Type B pancreatic cell (in vitro differentiated cells): ENCODE measurements at regions not wholly inside any gene's neighbourhood (a gene's known extent, or its start where the extent isn't known, plus 50 kb on each side); places are given as distances from the start of the nearest gene placed in this dataset.

Experiments
- DNase-seq: peaks from one replicate; pipeline ENCODE4 v3.0.0; 2021; ENCODE audit warnings: mixed read lengths; ENCODE audit not compliant: unreplicated experiment; ENCODE audit errors: extremely low spot score
- H3K27ac Mint-ChIP-seq: 2 replicates; pipeline ENCODE4 v1.8.0; 2021; ENCODE audit warnings: mild to moderate bottlenecking, mixed read lengths
- H3K27me3 Mint-ChIP-seq: 2 replicates; pipeline ENCODE4 v1.8.0; 2021; ENCODE audit warnings: mixed read lengths
- H3K36me3 Mint-ChIP-seq: 2 replicates; pipeline ENCODE4 v1.8.0; 2021; ENCODE audit warnings: mixed read lengths
- H3K4me1 Mint-ChIP-seq: one replicate; pipeline ENCODE4 v1.8.0; 2021; ENCODE audit warnings: mixed read lengths; ENCODE audit not compliant: unreplicated experiment
- H3K4me3 Mint-ChIP-seq: 2 replicates; pipeline ENCODE4 v1.8.0; 2021; ENCODE audit warnings: mild to moderate bottlenecking, mixed read lengths
- H3K9me3 Mint-ChIP-seq: 2 replicates; pipeline ENCODE4 v1.8.0; 2021; ENCODE audit warnings: mixed read lengths
- TF ChIP-seq, protein P1 (sequence below): fragments of 200-600 bp; sonication (generic); conservative IDR thresholded peaks from 2 replicates; pipeline ENCODE4 v1.5.0; 2021; ENCODE audit warnings: antibody characterized with exemption, mild to moderate bottlenecking

DNA sequence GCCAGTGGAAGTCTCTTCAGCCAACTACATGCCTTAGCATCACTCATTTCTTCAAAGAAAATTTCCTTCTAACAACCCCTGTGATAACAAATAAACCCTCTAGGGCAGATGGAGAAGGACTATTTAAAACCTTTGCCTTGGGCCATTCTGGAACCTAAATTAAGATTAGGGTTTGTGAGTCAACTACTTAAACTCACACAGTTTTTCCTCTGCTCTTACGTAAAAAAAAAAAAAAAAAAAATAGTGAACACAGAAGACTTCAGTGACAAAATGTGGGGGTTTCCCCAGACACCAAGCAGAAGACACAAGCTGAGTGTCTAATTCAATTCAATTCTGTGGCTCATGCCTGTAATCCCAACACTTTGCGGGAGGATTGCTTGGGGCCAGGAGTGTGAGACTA, 65.8 kb upstream of the ERCC6L2 start:
- TF ChIP-seq, protein P1, sequence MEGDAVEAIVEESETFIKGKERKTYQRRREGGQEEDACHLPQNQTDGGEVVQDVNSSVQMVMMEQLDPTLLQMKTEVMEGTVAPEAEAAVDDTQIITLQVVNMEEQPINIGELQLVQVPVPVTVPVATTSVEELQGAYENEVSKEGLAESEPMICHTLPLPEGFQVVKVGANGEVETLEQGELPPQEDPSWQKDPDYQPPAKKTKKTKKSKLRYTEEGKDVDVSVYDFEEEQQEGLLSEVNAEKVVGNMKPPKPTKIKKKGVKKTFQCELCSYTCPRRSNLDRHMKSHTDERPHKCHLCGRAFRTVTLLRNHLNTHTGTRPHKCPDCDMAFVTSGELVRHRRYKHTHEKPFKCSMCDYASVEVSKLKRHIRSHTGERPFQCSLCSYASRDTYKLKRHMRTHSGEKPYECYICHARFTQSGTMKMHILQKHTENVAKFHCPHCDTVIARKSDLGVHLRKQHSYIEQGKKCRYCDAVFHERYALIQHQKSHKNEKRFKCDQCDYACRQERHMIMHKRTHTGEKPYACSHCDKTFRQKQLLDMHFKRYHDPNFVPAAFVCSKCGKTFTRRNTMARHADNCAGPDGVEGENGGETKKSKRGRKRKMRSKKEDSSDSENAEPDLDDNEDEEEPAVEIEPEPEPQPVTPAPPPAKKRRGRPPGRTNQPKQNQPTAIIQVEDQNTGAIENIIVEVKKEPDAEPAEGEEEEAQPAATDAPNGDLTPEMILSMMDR: no peak
- DNase-seq: no peak
- H3K4me3 Mint-ChIP-seq: no peak overlapping the region
- H3K4me1 Mint-ChIP-seq: peaks cover 19% of the 10 kb centered on the region
- no peak overlapping the region for H3K27ac Mint-ChIP-seq
- no peaks in the 10 kb centered on the region for H3K9me3 Mint-ChIP-seq
- no peaks in the 10 kb centered on the region for H3K27me3 Mint-ChIP-seq
- H3K36me3 Mint-ChIP-seq: peaks cover 12% of the 10 kb centered on the region

GRCh38 chr9:95808011-95808410, 67.5 kb upstream of the ERCC6L2 start:
- no peaks in the 10 kb centered on the region for H3K9me3 Mint-ChIP-seq

DNA sequence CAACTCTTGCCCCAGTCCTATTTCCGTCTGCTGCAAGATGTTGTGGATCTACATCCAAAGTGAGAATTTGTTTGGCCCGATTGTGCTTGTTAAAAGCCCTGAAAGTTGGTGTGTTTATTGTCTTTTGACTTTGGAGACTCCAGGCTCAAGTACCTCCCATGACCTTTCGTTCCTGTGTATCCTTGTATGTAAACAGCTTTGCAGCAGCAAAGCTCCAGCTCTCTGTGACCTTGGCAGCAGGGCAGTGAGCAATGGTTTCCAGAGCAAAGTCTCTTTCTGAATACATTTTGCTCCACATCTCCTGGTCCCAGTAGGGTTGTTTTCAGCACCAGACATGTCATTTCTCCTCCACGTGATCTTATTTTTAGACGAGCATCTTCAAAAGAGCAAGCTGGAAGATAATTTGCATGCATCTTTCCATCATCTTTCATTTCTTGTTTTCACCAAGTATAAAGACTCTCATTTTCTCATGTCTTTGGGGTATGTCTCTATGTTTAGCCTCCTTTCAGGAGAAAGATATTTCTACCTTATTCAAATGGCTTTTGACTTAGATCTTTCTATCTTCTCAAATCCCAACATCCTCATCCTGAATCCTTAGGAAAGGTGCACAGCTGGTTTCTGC, 68.1 kb upstream of the ERCC6L2 start:
- peaks cover 19% of the 10 kb centered on the region for H3K4me1 Mint-ChIP-seq
- H3K36me3 Mint-ChIP-seq: peaks cover 4% of the 10 kb centered on the region
- TF ChIP-seq, protein P1: no peak
- no peak overlapping the region for H3K27ac Mint-ChIP-seq
- no peak overlapping the region for H3K4me3 Mint-ChIP-seq
- no peaks in the 10 kb centered on the region for H3K27me3 Mint-ChIP-seq
- H3K9me3 Mint-ChIP-seq: no peaks in the 10 kb centered on the region
- no peak for DNase-seq

More at GRCh38 chr9:95808011-95808410, 67.5 kb upstream of the ERCC6L2 start:
- peaks cover 19% of the 10 kb centered on the region for H3K4me1 Mint-ChIP-seq
- H3K27ac Mint-ChIP-seq: no peak overlapping the region
- no peak overlapping the region for H3K4me3 Mint-ChIP-seq
- H3K27me3 Mint-ChIP-seq: no peaks in the 10 kb centered on the region
- DNase-seq: no peak
- TF ChIP-seq, protein P1: no peak
- peaks cover 6% of the 10 kb centered on the region for H3K36me3 Mint-ChIP-seq

DNA sequence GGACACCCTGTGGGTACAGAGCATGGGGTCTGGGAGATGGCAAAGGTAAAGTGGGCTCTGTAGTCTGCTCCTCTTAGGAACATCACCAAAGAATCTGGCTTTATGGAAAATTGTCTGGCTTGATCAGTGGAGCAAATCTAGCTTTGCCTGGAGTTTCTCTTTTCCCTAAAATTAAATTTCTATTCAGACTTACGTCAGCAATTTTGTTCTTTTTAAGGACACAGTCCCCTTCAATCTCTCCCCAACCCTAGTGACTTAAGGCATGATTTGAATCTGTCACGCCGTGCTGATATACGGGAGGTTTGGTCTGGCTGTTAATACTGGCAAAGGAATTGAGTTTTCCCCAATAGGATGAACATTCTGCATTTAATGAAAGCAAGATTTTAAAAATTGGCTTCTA, 72.3 kb upstream of the ERCC6L2 start:
- no peak overlapping the region for H3K4me3 Mint-ChIP-seq
- DNase-seq: no peak
- TF ChIP-seq, protein P1: no peak
- no peak overlapping the region for H3K27ac Mint-ChIP-seq
- no peaks in the 10 kb centered on the region for H3K27me3 Mint-ChIP-seq
- H3K4me1 Mint-ChIP-seq: peaks cover 13% of the 10 kb centered on the region
- no peaks in the 10 kb centered on the region for H3K36me3 Mint-ChIP-seq
- no peaks in the 10 kb centered on the region for H3K9me3 Mint-ChIP-seq

DNA sequence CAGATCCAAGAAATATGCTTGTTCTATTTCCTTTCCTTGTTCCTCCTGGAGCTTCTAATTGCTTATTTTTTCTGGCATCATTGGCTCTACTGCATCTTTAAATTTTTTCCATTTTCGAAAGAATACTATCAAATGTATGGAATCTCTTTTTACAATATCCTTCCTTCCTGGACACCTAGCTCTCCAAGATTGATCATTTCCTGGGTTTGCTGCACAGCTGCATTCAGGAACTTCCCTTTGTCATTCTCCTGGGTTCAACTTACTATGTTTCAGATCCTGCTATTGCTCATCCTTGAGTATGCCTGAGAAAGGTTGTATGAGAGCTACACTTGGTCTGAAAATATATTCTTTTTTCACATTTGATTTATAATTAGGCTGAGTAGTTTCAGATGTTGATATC, 73.7 kb upstream of the ERCC6L2 start:
- Mint-ChIP-seq H3K4me3 (no peak overlapping the region), H3K27me3 (no peaks in the 10 kb centered on the region), H3K36me3 (no peaks in the 10 kb centered on the region), H3K9me3 (no peaks in the 10 kb centered on the region), H3K27ac (no peak overlapping the region), H3K4me1 (peaks cover 5% of the 10 kb centered on the region)
- TF ChIP-seq, protein P1: no peak
- no peak for DNase-seq

DNA sequence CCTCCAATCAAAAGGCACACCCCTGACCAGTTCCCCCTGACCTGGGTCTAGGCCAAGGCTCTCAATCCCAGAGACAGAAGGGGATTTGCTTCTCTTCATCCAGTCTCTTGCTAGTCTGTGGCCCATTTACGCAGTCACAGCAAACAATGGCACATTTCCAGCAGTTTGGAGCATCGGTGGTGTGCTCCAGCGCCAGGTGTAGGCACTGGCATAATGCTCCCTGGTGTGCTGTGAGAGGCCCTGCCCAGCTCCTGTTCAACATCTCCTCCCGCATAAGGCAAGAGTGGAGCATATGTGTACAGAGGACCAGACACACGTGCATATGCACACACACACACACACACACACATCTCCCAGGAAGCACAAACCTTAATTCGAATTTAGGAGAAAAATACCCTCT, 79.5 kb upstream of the ERCC6L2 start:
- Mint-ChIP-seq H3K27ac (no peak overlapping the region), H3K9me3 (no peaks in the 10 kb centered on the region), H3K27me3 (no peaks in the 10 kb centered on the region), H3K36me3 (no peaks in the 10 kb centered on the region), H3K4me3 (no peak overlapping the region), H3K4me1 (no peaks in the 10 kb centered on the region)
- DNase-seq: no peak
- TF ChIP-seq, protein P1: no peak
